ENCODE measurements at regions not wholly inside any gene's neighbourhood (a gene's known extent, or its start where the extent isn't known, plus 50 kb on each side); places are given as distances from the start of the nearest gene placed in this dataset.
A peak's percentile ranks its signal among the peaks of the same experiment; 100 is the strongest.

- no peak for DNase-seq (ENCODE audit: low read depth)
These were observed 160.2 kb upstream of the ALKAL2 start for GRCh38 chr2:447902-448665.

- no peak for DNase-seq (ENCODE audit: low read depth)
These were observed 159.2 kb upstream of the ALKAL2 start for GRCh38 chr2:446963-447530.

- DNase-seq (ENCODE audit: low read depth): no peak
These were observed 158.5 kb upstream of the ALKAL2 start for GRCh38 chr2:446303-446874.

GRCh38 chr2:445896-446295 is 158.0 kb upstream of the ALKAL2 start:
- DNase-seq (ENCODE audit: low read depth): no peak

GRCh38 chr2:444937-445884 is 157.3 kb upstream of the ALKAL2 start:
- DNase-seq (ENCODE audit: low read depth): no peak

- DNase-seq (ENCODE audit: low read depth): peak; percentile 29
These were observed 155.8 kb upstream of the ALKAL2 start for GRCh38 chr2:443741-444140.

- DNase-seq (ENCODE audit: low read depth): no peak
These were observed 155.3 kb upstream of the ALKAL2 start for GRCh38 chr2:443216-443615.

- peak; percentile 30 for DNase-seq (ENCODE audit: low read depth)
These were observed 153.5 kb upstream of the ALKAL2 start for GRCh38 chr2:441258-442022.

- DNase-seq (ENCODE audit: low read depth): no peak
These were observed 152.5 kb upstream of the ALKAL2 start for GRCh38 chr2:440403-440740.

- no peak for DNase-seq (ENCODE audit: low read depth)
These were observed 151.9 kb upstream of the ALKAL2 start for GRCh38 chr2:439556-440402.

GRCh38 chr2:439077-439476 is 151.2 kb upstream of the ALKAL2 start:
- peak; percentile 34 for DNase-seq (ENCODE audit: low read depth)

- DNase-seq (ENCODE audit: low read depth): no peak
These were observed 150.0 kb upstream of the ALKAL2 start for GRCh38 chr2:437756-438393.

- no peak for DNase-seq (ENCODE audit: low read depth)
These were observed 149.3 kb upstream of the ALKAL2 start for GRCh38 chr2:437180-437579.

- DNase-seq (ENCODE audit: low read depth): no peak
These were observed 148.3 kb upstream of the ALKAL2 start for GRCh38 chr2:436205-436604.

GRCh38 chr2:434625-435024 is 146.7 kb upstream of the ALKAL2 start:
- no peak for DNase-seq (ENCODE audit: low read depth)

GRCh38 chr2:433216-433615 is 145.3 kb upstream of the ALKAL2 start:
- DNase-seq (ENCODE audit: low read depth): no peak

GRCh38 chr2:430291-431040 is 142.6 kb upstream of the ALKAL2 start:
- DNase-seq (ENCODE audit: low read depth): no peak

- DNase-seq (ENCODE audit: low read depth): no peak
These were observed 141.8 kb upstream of the ALKAL2 start for GRCh38 chr2:429575-430254.

- no peak for DNase-seq (ENCODE audit: low read depth)
These were observed 141.3 kb upstream of the ALKAL2 start for GRCh38 chr2:429142-429541.

Data from M059J (cell line).